SK-N-SH (cell line): ENCODE measurements at regions not wholly inside any gene's neighbourhood (a gene's known extent, or its start where the extent isn't known, plus 50 kb on each side); places are given as distances from the start of the nearest gene placed in this dataset.

Source experiments
- CHD2 ChIP-seq: fragments of 150-350 bp; IDR thresholded peaks from 2 replicates; pipeline ENCODE4 v1.6.1; 2018; ENCODE audit warnings: low read length; ENCODE audit not compliant: partially characterized antibody
- CTCF ChIP-seq: fragments of 200-600 bp; sonication (generic); IDR thresholded peaks from 2 replicates; pipeline ENCODE4 v1.6.1; 2017; ENCODE audit warnings: antibody characterized with exemption, mild to moderate bottlenecking, moderate library complexity
- ELF1 ChIP-seq: IDR thresholded peaks from 2 replicates; pipeline ENCODE4 v1.4.0; 2012
- EP300 ChIP-seq, 2 experiments: IDR thresholded peaks; 2 replicates each; pipeline versions ENCODE4 v1.4.0 to v1.6.1; 2012; ENCODE audit warnings: borderline replicate concordance in 1 of 2, low read depth in 1 of 2, low read length in 1 of 2
- EZH2phosphoT487 ChIP-seq: fragments of 200-600 bp; sonication (generic); IDR thresholded peaks from 2 replicates; pipeline ENCODE4 v1.6.1; 2017; ENCODE audit warnings: low read depth, mixed run types, mild to moderate bottlenecking, antibody characterized with exemption, moderate library complexity, borderline replicate concordance
- GATA2 ChIP-seq: sonication (generic); formaldehyde crosslinking; IDR thresholded peaks from 2 replicates; pipeline ENCODE4 v1.5.0; 2020; ENCODE audit warnings: mild to moderate bottlenecking, missing genetic modification reagents
- REST ChIP-seq: IDR thresholded peaks from 2 replicates; pipeline ENCODE4 v1.6.1; 2012; ENCODE audit warnings: mild to moderate bottlenecking, low read depth, low read length, moderate library complexity
- SIN3A ChIP-seq: IDR thresholded peaks from 2 replicates; pipeline ENCODE4 v1.6.1; 2012; ENCODE audit warnings: low read depth, mild to moderate bottlenecking, low read length, moderate library complexity, borderline replicate concordance
- SMC3 ChIP-seq: IDR thresholded peaks from 2 replicates; pipeline ENCODE4 v1.6.1; 2012; ENCODE audit warnings: low read depth, low read length, improper control_type of control experiment
- TAF1 ChIP-seq: IDR thresholded peaks from 2 replicates; pipeline ENCODE4 v1.6.1; 2012; ENCODE audit warnings: low read depth, mild to moderate bottlenecking, low read length, moderate library complexity, borderline replicate concordance
- TCF12 ChIP-seq: IDR thresholded peaks from 2 replicates; pipeline ENCODE4 v1.4.0; 2012
- YY1 ChIP-seq: IDR thresholded peaks from 2 replicates; pipeline ENCODE4 v1.4.0; 2012; ENCODE audit warnings: low read depth, mild to moderate bottlenecking

GRCh38 chr20:48282591-48283228 lies 497.4 kb upstream of the SULF2 start:
- no peak for TF ChIP-seq GATA2 (CRISPR knock-in tag)
- no peak for TF ChIP-seq CHD2
- no peak for TF ChIP-seq TAF1
- no peak for TF ChIP-seq CTCF
- TF ChIP-seq EP300 (IDR thresholded peaks at IDR 0.05; ENCODE audit: borderline replicate concordance in 1 of 2, low read depth in 1 of 2, low read length in 1 of 2): no peak
- TF ChIP-seq SIN3A: no peak
- TF ChIP-seq TCF12: no peak
- TF ChIP-seq ELF1: no peak
- no peak for TF ChIP-seq EZH2phosphoT487
- no peak for TF ChIP-seq YY1
- TF ChIP-seq REST: no peak
- no peak for TF ChIP-seq SMC3
